Ascending aorta (tissue), 2 donors: ENCODE measurements at regions not wholly inside any gene's neighbourhood (a gene's known extent, or its start where the extent isn't known, plus 50 kb on each side); places are given as distances from the start of the nearest gene placed in this dataset.

ENCODE experiments used
- DNase-seq, 2 donors: peaks; one replicate each; pipeline ENCODE4 v3.0.0-alpha.2; 2019; ENCODE audit warnings: low spot score in 2 of 2
- H3K27ac ChIP-seq, 2 donors: fragments of 200-600 bp; sonication (generic); one replicate each; pipeline ENCODE4 v1.5.1; 2016 to 2017; ENCODE audit warnings: mild to moderate bottlenecking in 1 of 2
- H3K27me3 ChIP-seq: fragments of 200-600 bp; sonication (generic); one replicate; pipeline ENCODE4 v1.5.1; 2017
- H3K36me3 ChIP-seq, 2 donors: fragments of 200-600 bp; sonication (generic); one replicate each; pipeline ENCODE4 v1.5.1; 2016
- H3K4me1 ChIP-seq, 2 donors: fragments of 200-600 bp; sonication (generic); one replicate each; pipeline ENCODE4 v1.5.1; 2016 to 2017; ENCODE audit warnings: mild to moderate bottlenecking in 1 of 2
- H3K4me3 ChIP-seq, 2 donors: fragments of 200-600 bp; sonication (generic); one replicate each; pipeline ENCODE4 v1.5.1; 2016 to 2017; ENCODE audit warnings: mild to moderate bottlenecking in 1 of 2
- H3K9me3 ChIP-seq, 2 donors: fragments of 200-600 bp; sonication (generic); one replicate each; pipeline ENCODE4 v1.5.1; 2016
- CTCF ChIP-seq, 3 experiments: fragments of 200-600 bp in 2 of 3; fragments of 450-650 bp in 1 of 3; sonication (generic) in 2 of 3; IDR thresholded peaks; one replicate each; pipeline ENCODE4 v1.5.1; 2016 to 2019; ENCODE audit warnings: antibody characterized with exemption in 3 of 3, mild to moderate bottlenecking in 1 of 3, moderate library complexity in 1 of 3
- intact Hi-C: fragments of 100-400 bp; cut with DNase I; formaldehyde crosslinking; loops from one replicate; pipeline ENCODE4 v1.15.1; 2023

GRCh38 chr5:26543987-26544386 lies 494.4 kb downstream of the CDH9 start:
- H3K4me3 ChIP-seq = no peak overlapping the region
- H3K27me3 ChIP-seq = no peaks in the 10 kb centered on the region
- no peaks in the 10 kb centered on the region for H3K36me3 ChIP-seq
- DNase-seq = no peak
- H3K27ac ChIP-seq = no peak overlapping the region
- no peak for TF ChIP-seq CTCF (IDR thresholded peaks at IDR 0.05)
- intact Hi-C loops = no loop called here
- H3K4me1 ChIP-seq = no peaks in the 10 kb centered on the region
- H3K9me3 ChIP-seq = no peaks in the 10 kb centered on the region

DNA sequence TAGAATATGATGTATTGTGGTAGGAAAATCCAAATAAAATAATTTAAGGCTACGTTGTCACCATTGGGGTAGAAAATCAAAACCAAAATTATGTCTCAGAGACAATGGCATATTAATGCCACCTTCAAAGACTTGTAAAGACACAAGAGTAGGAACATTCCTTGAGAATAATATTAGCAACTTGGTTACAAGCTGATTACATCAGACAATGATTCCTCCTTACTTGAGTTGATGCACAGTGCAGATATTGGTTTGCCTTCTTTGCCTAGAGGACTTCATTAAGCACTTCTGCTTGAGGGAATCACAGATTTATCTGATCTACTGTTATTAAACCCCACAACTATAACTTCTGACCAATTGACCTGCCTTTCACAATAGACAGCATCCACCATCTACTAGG lies 500.2 kb downstream of the CDH9 start:
- no peak overlapping the region for H3K27ac ChIP-seq
- intact Hi-C loops = no loop called here

GRCh38 chr5:26535215-26535614 lies 503.2 kb downstream of the CDH9 start:
- no peaks in the 10 kb centered on the region for H3K9me3 ChIP-seq
- no peak for DNase-seq
- intact Hi-C loops = no loop called here
- no peak for TF ChIP-seq CTCF (IDR thresholded peaks at IDR 0.05)
- H3K27ac ChIP-seq = no peak overlapping the region
- H3K27me3 ChIP-seq = no peaks in the 10 kb centered on the region
- H3K4me3 ChIP-seq = no peak overlapping the region
- no peaks in the 10 kb centered on the region for H3K36me3 ChIP-seq
- no peaks in the 10 kb centered on the region for H3K4me1 ChIP-seq

More for the DNA sequence above, 500.2 kb downstream of the CDH9 start:
- no peak overlapping the region for H3K4me3 ChIP-seq
- H3K27me3 ChIP-seq = no peaks in the 10 kb centered on the region
- no peaks in the 10 kb centered on the region for H3K36me3 ChIP-seq
- no peak for DNase-seq
- H3K9me3 ChIP-seq = no peaks in the 10 kb centered on the region
- no peak for TF ChIP-seq CTCF (IDR thresholded peaks at IDR 0.05)
- H3K4me1 ChIP-seq = no peaks in the 10 kb centered on the region

GRCh38 chr5:26530305-26530704 lies 508.1 kb downstream of the CDH9 start:
- Histone ChIP-seq H3K4me3 (no peak overlapping the region), H3K9me3 (no peaks in the 10 kb centered on the region), H3K36me3 (no peaks in the 10 kb centered on the region), H3K27ac (no peak overlapping the region), H3K27me3 (no peaks in the 10 kb centered on the region), H3K4me1 (no peaks in the 10 kb centered on the region)
- intact Hi-C loops = no loop called here
- TF ChIP-seq CTCF (IDR thresholded peaks at IDR 0.05) = no peak
- DNase-seq = no peak

DNA sequence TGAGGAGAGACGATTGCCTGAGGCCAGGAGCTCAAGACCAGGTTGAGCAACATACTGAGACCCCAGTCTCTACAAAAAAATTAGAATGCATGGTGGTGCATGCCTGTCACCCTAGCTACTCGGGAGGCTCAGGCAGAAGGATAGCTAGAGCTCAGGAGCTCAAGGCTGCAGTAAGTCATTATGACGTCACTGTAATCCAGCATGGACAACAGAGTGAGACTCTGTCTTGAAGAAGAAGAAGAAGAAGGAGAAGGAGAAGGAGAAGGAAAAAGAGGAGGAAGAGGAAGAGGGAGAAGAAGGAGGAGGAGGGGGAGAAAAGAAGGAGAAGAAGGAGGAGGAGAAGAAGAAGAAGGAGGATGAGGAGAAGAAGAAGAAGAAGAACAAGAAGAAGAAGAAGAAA lies 519.1 kb downstream of the CDH9 start:
- TF ChIP-seq CTCF (IDR thresholded peaks at IDR 0.05) = no peak
- Histone ChIP-seq H3K36me3 (no peaks in the 10 kb centered on the region), H3K4me1 (no peaks in the 10 kb centered on the region), H3K27ac (no peak overlapping the region), H3K4me3 (no peak overlapping the region), H3K27me3 (no peaks in the 10 kb centered on the region), H3K9me3 (no peaks in the 10 kb centered on the region)
- no peak for DNase-seq
- intact Hi-C loops = no loop called here

GRCh38 chr5:26518065-26518464 lies 520.3 kb downstream of the CDH9 start:
- Histone ChIP-seq H3K4me3 (no peak overlapping the region), H3K27ac (no peak overlapping the region), H3K36me3 (no peaks in the 10 kb centered on the region), H3K4me1 (no peaks in the 10 kb centered on the region), H3K27me3 (no peaks in the 10 kb centered on the region), H3K9me3 (no peaks in the 10 kb centered on the region)
- DNase-seq = no peak
- no peak for TF ChIP-seq CTCF (IDR thresholded peaks at IDR 0.05)
- intact Hi-C loops = no loop called here
